Right renal pelvis (tissue), 4 donors: ENCODE measurements at regions not wholly inside any gene's neighbourhood (a gene's known extent, or its start where the extent isn't known, plus 50 kb on each side); places are given as distances from the start of the nearest gene placed in this dataset.
A peak's percentile ranks its signal among the peaks of the same experiment; 100 is the strongest.
"Not testable (repeated sequence)": the region's sequence is repeated elsewhere in the genome, so short reads cannot be mapped to it uniquely, and the experiment has no call there.

Experiments
- DNase-seq, 4 donors: peaks; one replicate each; pipeline ENCODE4 v3.0.0-alpha.2; 2013; ENCODE audit warnings: low read depth in 4 of 4, low spot score in 3 of 4, missing footprints in 1 of 4

- DNase-seq: no peak
Observed at GRCh38 chr12:131385313-131386166, 325.4 kb upstream of the SFSWAP start.

GRCh38 chr12:131386167-131386521 is 324.7 kb upstream of the SFSWAP start:
- no peak for DNase-seq

DNA sequence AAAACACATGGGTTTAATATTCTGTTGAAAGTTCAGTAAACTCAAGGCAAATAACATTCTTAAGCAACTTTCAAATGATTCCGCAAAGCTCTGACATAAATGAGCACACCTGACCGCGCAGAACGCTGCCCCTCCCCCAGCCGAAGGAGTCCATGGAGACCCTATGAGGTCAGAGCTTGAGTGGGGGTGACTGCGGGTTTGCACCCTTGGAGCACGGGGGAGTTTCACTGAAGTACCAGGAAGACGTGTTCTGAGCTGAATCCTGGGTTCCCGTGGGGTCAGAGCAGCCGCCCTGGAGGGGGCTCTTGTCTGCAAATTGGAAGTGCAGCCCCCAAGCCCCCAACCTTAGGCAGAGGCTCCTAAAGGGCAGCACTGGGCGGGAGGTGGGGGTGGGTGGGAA is 324.1 kb upstream of the SFSWAP start:
- DNase-seq: no peak

- no peak for DNase-seq
Observed at GRCh38 chr12:131387281-131388163, 323.4 kb upstream of the SFSWAP start.

DNA sequence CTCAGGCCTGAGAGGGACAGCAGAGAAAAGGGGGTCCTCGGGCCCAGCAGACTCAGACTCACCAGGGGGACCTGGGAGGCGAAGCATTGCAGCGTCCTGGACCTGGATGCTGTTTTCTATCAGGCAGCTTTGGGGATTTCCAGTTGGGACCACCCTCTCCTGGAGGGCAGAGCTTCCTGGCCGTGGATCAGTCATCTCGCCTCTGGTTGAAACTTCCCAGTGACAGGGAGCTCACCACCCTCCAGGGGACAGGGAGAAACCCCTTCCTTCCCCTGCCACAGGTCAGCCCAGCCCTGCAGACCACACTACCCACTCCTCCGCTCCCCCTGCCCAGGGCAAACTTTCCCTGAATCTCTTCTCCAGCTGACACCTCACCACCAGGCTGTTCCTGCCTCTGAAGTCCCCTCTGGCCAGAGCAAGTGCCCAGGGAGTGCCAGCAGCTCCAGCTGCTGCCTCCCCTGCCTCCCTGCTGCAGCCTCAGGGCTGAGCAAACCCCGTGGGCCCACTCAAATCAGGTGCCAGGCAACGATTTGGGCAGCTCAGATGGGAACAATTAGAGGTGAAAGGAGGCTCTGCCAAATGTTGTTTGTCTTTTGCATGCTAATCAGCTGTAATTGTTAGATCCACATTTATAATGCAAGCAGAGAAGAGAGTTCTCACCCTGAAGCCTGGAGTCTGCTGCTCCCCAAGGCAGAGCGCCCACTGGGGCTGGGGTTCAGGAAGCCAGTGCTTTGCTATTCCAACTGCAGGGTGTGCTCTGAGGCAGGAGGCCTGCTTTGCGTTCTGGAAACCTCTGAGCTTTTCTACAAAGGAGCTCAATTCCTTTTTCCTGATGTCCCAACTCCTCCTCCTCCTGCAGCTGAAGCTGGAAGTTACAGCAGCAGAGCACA is 322.5 kb upstream of the SFSWAP start:
- DNase-seq: not testable (repeated sequence)

DNA sequence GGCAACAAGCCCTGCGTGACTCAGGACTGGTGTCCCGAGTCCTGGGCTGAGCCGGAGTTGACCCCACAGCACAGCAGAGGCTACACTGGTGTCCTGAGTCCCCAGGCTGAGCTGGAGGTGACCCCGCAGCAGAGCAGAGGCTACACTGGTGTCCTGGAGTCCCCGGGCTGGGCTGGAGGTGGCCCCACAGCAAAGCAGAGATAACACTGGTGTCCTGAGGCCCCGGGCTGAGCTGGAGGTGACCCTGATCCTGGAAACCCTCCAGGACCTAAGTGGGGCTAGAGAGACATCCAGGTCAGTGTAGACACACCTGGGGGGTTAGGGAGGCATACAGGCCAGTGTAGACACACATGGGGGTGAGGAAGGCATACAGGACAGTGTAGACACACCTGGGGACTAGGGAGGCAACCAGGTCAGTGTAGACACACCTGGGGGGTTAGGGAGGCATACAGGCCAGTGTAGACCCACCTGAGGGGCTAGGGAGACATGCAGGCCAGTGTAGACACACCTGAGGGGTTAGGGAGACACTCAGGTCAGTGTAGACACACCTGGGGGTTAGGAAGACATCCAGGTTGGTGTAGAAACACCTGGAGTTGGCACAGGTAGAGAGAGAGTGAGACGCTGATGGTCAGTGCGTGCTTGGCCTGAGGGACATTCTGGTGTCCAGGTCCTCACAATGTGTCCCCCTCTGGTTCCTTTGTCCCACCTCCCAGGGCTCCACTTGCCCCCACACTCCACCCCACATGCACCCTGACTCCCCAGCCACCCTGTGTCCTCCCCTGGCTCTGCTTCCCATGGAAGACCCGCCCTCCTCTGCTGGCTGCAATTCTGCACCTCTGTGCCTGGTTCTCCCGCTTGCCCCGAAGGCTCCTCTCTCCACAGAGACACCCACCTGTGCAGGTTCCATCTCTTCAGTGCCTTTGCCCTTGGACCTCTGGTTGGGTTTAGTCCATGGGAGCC is 321.6 kb upstream of the SFSWAP start:
- DNase-seq: no peak

GRCh38 chr12:131390412-131391334 is 320.2 kb upstream of the SFSWAP start:
- peak; percentile 53 to 61 (median 59) for DNase-seq

GRCh38 chr12:131391399-131391798 is 319.5 kb upstream of the SFSWAP start:
- DNase-seq: no peak

DNA sequence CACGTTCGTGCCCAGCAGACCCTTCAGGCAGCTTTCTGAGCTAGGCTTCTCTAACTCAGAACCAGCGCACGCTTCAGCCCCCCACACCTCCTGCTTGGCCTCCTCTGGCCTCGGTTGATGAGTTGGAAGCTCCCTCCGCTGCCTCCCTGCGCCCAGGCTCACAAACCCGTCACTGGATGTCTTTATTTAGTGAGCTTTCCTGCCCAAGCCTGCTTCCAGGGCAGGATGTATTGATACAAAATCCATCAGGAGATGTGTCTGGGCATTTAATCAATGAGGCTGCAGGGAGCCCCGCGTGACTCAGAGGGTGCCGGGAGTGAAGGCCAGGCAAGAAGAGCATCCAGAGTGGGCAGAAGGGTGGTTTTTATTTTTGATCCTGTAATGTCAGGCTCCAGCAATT is 316.1 kb upstream of the SFSWAP start:
- not testable (repeated sequence) for DNase-seq

GRCh38 chr12:131395209-131395684 is 315.6 kb upstream of the SFSWAP start:
- DNase-seq: not testable (repeated sequence)

- DNase-seq: no peak
Observed at GRCh38 chr12:131395971-131396573, 314.8 kb upstream of the SFSWAP start.

- DNase-seq: no peak
Observed at GRCh38 chr12:131397493-131398181, 313.3 kb upstream of the SFSWAP start.

DNA sequence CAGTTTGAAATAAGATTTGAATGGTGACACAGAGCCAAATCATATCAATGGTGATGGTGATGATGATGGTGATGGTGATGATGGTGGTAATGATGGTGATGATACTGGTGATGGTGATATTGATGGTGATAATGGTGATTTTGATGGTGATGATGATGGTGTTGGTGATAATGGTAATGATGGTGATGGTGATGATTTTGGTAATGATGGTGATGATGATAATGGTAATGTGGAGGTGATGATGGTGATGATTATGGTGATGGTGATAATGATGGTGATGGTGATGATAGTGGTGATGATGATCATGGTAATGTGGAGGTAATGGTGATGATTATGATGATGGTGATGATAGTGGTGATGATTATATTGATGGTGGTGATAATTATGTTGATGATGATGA is 311.9 kb upstream of the SFSWAP start:
- DNase-seq: no peak

DNA sequence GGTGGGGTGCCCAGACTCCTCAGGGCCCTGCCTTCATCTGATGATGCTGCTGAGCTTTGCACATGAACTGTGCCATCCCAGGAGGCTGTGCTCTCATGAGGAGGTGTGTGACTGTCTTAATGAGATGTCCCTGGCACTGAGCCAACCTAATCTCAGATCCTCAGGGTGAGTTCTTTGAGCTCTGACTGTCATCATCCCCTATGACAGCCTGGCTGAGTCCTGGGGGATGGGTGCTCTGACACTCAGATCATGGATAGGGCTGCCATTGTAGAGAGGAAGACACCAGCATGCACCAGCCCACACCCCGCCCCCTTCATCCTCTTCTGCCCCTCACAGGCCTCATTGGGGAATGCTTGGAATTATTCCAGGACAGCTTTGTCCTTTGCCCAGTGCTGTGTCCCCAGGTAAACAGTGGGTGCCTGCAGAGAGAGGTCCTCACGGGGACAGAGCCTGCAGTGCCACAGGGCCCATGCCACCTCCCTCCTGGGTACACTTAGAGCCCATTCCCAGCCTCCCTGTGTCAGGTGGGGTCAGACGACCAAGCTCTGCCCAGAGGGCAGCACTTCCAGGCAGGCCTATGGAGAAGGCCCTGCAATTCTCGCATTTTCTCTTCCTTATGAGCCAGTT is 310.1 kb upstream of the SFSWAP start:
- not testable (repeated sequence) for DNase-seq

- DNase-seq: not testable (repeated sequence)
Observed at GRCh38 chr12:131401907-131402633, 308.8 kb upstream of the SFSWAP start.

DNA sequence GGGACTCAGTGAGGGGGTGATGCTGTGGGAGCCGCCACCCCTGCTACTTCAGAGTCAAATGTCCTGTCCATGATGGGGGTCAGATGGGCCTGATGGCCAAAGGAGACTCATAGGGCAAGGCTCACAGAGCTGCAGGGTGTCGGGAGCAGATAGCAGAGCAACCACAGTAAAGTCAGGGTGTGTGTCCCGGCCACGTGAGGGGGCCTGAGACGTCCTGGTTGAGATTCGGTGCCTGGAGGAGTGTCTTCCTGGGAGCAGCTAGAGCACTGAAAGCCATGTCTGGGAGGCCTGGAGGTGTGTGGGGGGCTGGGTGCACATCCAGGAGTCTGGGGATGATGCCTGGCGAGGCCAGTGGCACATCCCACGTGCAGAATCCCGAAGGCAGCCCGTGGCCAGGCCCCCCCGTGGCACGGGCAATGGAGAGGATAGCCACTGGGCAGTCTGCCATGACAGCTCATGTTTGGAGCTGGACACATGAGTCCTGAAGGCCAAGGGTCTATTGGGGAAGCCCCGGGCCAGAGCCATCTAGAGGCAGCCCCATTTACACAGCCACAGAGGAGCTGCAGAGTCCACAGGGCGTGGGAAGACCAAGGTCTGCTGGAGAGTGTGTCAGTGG is 308.0 kb upstream of the SFSWAP start:
- no peak for DNase-seq
